GM21515 (cell line): ENCODE measurements at regions not wholly inside any gene's neighbourhood (a gene's known extent, or its start where the extent isn't known, plus 50 kb on each side); places are given as distances from the start of the nearest gene placed in this dataset.
"Not testable (repeated sequence)": the region's sequence is repeated elsewhere in the genome, so short reads cannot be mapped to it uniquely, and the experiment has no call there.

Experiments
- ATAC-seq: cut with Tn5 transposase; IDR thresholded peaks from one replicate; pipeline ENCODE4 v1.9.1; 2021; ENCODE audit not compliant: unreplicated experiment

DNA sequence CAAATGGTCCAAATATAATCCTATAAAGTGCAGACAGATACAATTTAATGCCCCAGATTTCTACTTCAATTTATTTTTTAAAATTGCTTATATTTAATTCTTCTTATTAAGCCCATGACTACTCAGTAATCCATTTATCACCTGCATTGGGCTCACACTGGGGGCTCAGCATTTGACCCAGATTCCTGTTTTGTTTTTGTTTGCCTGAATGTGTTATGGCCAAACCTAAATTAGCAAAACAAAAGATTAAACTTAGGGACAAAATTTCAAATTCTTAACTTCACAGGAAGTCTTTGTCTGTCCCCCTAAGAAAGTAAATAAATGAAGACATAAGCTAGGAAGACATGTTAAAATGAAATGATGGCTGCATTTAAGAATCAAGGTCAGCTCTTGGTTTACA lies 322.3 kb downstream of the RMST start:
- ATAC-seq = no peak

DNA sequence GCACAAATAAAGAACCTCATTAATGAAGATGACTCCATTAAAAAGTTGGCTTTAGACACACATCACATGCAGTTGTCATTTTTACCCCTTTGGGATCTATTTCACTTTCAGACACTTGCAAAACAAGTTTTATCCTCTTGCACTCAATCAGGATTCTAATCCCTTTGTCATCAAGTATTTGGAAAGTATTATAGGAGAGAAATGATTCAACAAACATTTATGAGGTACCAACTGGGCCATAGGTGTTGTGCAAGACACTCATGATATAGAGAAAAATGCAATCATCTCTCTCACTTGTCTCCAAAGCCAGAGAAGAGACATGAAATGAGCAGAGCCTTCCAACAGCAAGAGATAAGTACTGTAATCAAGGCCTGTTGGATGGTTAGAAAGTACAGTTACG lies 327.7 kb downstream of the RMST start:
- no peak for ATAC-seq

DNA sequence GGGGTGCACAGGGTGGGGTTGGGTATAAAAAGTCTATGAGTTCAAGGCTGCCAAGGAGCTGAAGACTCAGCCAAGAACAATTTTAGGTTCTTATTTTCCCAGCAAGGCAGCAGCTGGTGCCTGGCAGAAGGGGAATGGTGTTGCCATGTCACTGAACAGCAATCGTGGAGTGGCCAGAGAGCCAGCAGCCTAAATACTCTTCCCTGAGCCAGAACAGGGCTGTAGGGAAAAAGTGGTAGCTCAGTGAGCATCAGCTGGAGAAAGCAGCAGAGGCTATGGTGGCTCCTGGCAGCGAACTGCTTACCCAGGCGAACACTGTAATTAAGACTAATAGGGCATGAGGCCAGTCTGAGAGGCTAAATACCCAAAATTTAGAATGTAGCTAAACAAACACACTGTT lies 334.9 kb downstream of the RMST start:
- ATAC-seq = no peak

DNA sequence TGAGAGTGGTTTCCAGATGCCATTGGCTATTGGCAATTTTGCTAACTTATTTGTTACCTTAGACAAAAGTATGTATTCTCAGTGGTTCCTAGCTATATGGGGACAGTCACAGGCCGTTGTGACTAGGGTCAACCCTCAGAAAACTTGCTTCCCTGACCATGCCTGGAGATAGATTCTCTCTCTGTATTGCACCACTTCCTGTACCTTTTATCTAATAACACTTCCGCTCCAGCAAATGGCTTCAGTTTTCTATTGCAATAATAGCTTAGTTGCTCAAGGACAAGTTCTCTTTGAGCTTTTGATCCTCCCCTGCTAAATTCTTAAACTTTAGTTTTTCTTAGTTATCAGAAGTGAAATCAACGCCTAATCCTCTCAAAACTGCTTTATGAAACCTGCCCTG lies 338.0 kb downstream of the RMST start:
- ATAC-seq = no peak

DNA sequence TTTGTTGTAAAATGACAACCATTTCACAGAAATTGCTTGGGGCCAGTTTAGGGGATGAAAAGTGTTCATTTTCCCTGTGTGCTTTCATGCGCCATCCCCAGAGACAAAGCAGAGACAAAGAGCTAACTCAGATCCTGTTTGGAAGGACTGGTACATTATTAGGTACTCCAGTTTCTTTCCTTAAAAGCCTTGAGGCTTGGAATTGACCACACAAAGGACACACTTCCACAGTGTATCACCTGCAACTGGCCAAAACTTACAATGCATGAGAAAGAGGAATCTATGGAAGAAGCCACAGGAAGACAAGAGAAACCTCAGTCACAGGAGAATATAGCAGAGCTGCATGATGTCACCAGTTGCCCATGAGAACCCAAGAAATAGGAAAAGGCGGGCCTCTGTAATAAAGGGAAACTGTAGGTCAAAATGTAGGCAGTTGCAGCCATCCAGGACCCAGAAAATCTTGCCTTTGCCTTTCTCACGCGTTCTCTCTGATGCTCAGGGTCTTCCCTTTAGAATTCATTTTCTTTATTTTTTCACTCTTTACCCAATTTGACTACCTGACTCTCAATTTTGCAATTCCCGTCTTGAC lies 339.0 kb downstream of the RMST start:
- ATAC-seq = no peak

DNA sequence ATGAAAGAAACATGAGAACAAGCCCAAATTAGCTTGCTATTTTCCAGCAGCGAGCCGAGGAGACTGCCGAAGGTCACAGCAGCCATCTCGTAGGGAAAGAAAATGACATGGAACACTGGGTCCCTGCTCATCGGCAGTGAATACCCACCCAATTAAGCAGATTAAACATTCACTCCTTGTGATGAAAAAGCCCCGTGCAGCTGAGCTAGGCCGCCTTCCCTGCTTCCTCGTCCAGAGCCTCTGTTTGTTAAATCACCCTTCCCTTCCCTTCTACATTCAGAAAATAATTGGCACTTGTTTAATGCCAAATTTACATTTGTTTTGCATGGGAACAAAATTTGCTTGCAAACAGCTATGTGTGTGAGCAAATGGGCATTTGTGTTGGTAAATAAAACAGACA lies 342.5 kb downstream of the RMST start:
- no peak for ATAC-seq

DNA sequence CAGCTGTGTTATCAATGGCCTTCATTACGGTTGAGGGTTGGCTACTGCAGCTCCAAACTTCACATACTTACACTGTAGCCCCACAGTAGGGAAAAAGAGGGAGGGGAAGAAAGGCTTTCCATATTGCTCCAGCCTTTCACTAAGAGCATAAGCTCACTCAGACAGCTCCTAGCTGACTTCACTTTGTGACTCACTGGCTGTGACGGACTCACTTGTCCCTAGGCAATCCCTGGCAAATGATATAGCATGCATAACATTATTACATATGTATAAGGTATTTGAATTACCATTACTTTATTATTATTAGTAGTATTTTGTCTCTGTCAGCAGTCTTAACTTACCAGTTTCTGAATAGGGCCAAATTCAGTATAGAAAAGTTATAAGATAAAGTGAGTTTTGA lies 350.7 kb downstream of the RMST start:
- no peak for ATAC-seq

DNA sequence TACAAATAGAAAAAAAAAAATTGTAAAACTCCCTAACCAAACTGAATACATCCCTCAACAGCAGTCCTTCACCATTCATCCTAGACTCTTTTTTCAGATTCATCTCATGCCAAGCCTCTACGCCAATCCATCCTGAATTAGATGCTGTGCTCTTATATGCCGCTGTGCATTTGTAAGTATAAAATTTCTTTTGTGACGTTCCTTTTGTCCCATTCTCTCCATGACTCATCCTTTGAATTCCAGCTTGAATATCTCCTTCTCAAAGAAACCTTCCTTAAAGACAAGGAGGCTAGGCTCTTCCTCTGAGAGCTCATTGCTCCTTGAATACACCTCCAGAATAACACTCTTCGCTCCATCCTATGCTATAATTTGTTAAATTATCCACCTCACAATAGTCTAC lies 359.2 kb downstream of the RMST start:
- ATAC-seq = no peak

DNA sequence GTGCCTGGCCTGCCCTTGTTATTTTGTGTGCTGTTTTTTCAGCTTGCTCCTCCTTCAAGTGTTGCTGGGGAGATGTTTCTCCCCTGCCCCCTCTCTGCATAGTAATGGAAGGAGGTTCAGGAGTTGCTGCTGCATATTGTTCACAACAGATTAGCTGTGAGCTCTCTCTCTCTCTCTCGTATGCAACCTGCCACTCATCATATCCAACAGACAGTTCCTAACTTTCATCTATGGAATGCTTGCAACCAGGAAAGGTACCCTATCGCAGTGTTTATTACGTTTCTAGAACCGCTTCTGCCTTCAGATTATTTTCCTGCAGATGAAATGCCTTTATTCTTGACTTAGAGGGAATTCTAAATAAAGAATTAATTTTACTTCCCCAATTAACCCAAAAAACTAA lies 372.9 kb downstream of the RMST start:
- no peak for ATAC-seq

DNA sequence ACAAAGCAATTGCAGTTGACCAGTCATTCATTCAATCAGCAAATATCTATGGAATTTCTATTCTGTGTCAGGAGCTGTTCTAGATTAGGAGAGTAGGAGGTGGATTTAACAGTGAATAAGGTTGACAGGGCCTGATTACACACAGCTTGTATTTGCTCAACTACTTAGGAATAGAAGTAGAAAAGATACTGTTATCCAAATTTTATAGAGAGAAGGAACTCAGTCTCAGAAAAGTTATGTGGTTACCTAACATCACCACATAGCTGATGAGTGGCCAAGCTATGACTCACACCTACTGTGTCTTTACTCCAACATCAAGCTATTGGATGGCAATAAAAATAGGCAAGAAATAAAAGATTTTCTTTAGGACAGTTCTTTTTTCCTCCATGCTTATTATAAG lies 374.8 kb downstream of the RMST start:
- no peak for ATAC-seq

DNA sequence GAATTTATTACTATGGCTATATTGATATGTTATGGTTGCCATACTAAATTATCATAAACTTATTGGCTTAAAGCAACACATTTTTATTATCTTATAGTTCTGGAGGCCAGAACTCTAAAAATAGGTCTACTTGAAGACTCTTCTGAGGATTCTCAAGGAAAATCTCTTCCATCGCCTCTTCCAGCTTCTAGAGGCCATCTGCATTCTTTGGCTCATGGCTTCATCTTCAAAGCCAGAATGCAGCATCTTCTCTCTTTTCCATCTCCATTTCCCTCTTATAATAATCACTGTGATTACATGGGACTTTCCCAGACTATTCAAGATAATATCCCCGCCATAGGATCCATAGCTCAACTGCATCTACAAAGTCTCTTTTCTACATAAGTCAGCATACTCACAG lies 385.4 kb downstream of the RMST start:
- no peak for ATAC-seq

DNA sequence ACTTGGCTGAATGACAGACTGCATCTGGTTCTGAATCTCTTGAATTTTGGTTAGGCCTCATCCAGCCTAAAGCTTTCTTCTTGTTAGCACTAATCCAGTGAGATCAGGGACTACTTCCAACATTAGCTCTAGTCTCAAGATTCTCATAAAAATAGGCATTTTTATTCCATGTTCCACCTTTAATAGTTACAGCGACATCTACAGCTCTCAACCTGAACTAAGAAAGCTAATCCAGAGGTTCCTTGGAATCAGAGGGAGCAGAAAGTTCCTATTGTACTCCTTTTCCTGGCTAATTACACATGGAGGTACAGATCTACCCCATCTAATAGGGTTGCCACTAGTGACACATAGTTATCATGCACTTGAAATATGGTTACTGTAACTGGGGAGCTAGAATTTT lies 391.9 kb downstream of the RMST start:
- no peak for ATAC-seq

DNA sequence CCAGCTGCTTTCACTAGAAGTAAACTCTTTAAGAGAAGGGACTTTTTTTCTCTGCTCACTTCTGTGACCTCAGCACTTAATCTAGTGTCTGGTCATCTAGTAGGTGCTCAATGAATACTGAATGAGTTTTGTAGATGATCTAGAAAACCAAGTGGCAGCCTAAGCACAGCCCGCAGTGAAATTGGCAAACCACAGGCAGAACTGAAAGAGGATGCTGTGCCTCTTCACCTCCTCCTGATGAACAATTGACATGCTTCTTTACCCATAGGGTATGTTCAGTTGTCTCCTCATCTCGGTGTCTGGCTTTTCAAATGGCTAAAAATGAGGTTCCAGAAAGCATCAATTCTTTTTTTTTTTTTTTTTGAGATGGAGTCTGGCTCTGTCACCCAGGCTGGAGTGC lies 399.5 kb downstream of the RMST start:
- no peak for ATAC-seq

DNA sequence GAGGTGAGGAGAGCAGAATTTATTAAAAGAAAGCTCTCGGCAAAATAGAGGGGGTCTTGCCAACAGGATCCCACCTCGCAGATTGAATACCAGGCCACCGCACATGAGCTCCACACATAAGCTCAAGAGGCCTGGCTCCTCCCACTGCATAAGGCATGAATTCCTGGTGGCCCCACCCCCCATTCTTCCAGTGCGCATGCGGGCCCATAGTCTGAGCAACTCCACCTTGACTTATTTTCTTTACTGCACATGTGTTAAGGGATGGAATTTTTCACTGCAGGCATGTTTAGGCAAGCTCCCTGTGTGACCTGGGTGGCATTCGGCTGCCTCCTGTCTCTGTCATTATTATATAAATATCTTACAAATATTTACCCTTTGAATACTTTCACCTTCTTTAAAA lies 412.5 kb downstream of the RMST start:
- ATAC-seq = no peak

DNA sequence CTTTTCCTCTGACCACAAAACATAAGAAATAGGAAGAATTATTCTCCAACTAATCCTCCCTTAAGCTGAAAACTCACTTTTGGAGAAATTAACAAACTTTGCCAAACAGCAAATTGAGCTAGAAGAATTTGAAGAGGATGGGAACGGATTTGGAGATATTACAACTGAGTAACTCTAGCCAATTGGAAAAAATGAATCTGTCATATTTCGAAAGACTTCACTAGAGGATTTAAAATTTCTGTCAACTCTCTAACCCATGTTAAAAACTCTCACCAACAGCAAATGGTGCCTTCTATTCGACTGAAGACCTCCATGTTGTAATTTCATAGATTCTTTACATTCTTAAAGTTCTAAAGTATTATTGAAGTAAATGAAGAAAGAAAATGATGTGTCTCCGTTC lies 414.2 kb downstream of the RMST start:
- ATAC-seq = no peak

DNA sequence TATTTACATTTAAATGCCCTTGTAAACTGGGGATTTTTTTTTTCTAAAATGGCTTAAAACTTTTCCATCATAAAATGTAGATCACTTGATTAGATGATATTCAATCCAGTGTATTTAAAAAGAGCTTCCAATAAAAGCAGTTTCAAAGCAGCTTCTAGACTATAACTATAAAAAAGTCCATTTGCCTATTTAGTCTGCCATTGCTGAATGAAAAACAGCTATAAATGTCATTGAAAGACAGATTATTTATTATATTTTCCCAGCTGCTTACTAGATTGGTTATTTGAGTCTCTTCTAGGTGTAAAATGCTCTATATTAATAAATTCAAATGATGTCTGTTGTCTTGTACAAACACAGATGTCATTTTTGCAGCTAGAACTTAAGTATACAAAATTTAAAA lies 414.8 kb downstream of the RMST start:
- ATAC-seq = no peak

DNA sequence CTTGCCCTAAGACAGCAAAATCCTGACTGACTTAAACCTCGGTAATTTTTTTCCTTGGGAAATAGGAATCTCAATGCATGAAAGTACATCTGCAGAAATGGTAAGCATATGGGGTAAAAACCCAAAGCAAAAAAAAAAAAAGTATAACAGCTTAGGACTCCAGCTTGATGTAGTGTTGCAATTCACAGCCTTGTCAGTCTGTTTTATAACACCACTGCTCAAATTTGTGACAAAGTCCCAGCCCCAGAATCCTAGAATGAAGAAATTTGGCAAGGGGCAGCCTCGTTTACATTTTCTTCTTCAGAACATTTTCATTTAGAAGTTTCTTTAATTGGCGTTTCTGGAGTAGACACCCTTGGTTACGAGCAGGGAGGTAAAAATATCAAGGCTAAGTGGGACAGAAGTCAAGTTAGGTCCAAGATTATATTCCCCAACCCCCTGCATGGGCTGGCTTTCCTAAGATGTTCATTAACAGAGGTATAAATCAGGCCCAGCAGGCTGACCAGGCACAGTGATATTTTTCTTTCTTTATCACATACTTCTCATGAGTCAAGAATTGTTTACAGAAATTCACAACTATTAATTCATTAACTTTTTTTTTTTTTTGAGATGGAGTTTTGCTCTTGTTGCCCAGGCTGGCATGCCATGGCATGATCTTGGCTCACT lies 424.0 kb downstream of the RMST start:
- ATAC-seq = no peak

DNA sequence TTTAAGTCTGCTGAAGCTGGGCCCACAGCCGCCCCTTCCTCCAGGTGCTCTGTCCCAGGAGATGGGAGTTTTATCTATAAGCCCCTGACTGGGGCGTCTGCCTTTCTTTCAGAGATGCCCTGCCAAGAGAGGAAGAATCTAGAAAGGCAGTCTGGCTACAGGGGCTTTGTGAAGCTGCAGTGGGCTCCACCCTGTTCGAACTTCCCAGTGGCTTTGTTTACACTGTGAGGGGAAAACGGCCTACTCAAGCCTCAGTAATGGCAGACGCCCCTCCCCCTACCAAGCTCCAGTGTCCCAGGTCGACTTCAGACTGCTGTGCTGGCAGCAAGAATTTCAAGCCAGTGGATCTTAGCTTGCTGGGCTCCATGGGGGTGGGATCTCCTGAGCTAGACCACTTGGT lies 435.3 kb downstream of the RMST start:
- not testable (repeated sequence) for ATAC-seq

DNA sequence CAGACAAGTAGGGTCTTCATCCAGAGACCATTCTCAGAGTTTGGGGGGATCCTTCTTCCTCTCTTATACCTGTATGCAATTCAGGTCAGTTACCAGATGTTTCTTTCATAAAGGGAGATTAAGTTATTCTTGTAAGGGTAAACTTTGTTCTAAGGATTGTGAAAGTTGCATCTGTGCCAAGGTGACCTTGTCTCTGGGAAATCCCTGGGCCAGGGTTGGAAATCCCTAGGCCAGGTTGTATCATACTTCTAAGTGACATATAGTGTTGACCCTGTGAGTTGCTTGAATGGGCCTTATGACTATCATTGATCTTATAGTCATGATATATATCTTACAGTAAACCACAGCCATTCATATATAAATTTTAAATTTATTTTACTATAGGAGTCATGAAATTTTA lies 436.9 kb downstream of the RMST start:
- ATAC-seq = no peak

DNA sequence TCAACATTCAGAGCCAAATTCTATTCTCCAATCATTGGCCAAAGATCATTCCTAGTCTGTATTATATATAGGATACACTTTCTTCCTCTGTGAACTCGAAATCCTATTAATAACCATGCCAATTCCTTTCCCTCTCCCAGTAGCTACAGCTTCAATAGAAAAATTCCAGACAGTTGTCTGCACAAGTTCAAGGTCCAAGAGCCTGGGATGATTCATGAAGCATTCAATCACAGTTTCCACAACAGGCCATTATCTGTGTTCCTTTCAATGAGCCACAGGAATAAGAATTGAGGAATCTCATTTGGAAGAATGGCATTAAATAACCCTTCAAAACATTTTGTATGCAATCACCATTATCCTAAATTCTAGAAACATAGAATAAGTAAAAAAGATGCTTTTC lies 437.4 kb downstream of the RMST start:
- ATAC-seq = no peak

DNA sequence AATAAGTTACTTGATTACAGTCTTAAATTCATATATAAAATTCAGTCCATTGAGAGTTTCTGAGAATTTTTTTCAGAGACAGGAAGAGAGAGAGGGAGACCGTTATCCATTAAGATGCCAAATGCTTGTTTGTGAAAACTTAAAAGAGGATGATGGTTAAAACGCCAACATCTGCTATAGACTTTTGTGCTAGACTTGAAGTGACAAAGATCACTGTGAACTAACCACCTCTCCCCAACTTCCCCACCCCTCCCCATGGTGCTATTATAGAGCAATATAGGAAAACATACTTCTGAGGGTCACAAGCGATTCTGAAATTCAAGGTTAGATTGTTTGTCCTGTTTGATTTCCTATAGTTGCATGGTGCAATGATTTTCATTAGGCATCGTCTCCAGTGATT lies 440.8 kb downstream of the RMST start:
- no peak for ATAC-seq

DNA sequence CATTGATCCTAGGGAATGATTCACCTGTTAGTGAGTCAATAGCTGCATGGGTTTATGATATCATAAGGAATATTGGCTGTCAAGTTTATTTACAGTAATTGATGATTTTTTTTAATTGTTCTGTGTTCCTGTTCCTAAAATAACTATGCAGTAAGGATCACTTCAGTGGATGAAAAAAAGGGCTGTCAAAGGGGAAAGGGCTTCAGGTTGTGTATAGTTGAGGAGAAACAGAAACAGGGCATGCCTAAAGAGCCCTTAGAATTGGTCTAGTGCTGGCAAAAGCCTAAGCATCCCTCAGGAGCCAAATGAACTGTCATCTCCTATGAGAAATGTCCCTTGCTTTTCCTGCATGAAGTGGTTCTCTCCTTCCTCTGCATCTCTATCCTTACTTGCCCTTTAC lies 444.9 kb downstream of the RMST start:
- ATAC-seq = no peak

DNA sequence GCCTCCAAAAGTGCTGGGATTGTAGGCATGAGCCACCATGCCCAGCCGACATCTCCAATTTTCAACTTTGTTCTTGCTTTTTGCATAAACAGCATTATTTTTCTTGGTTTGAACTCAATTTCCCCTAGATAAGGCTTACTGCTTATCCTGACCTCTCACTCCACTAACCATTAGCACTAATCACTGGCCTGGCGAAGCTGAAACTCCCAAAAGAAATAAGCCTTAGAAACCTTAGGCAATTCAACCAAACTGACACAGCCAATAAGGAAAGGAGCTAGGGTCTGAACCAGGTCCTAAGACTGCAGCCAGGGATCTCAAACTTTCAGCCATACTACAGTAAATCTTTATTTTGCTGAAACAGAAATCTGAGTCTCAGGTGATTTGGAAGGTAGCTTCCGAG lies 448.0 kb downstream of the RMST start:
- ATAC-seq = no peak
